NT2/D1 (cell line): ENCODE measurements at regions not wholly inside any gene's neighbourhood (a gene's known extent, or its start where the extent isn't known, plus 50 kb on each side); places are given as distances from the start of the nearest gene placed in this dataset.

Experiments
- DNase-seq: peaks from one replicate; pipeline ENCODE4 v3.0.0-alpha.2; 2011; ENCODE audit warnings: low read depth, low spot score
- H3K27me3 ChIP-seq: 2 replicates; pipeline ENCODE4 v1.6.0; 2011; ENCODE audit warnings: mild to moderate bottlenecking; ENCODE audit not compliant: insufficient read length, insufficient read depth
- H3K36me3 ChIP-seq: 2 replicates; pipeline ENCODE4 v1.6.1; 2011; ENCODE audit warnings: mild to moderate bottlenecking, low read length, mixed read lengths; ENCODE audit not compliant: insufficient read depth, insufficient read length
- H3K4me1 ChIP-seq: 2 replicates; pipeline ENCODE4 v1.5.1; 2011; ENCODE audit not compliant: insufficient read depth, insufficient read length
- H3K4me3 ChIP-seq: 2 replicates; pipeline ENCODE4 v1.5.1; 2011; ENCODE audit warnings: low read depth; ENCODE audit not compliant: insufficient read length
- H3K9ac ChIP-seq: 2 replicates; pipeline ENCODE4 v1.6.0; 2011; ENCODE audit warnings: low read depth; ENCODE audit not compliant: insufficient read length
- H3K9me3 ChIP-seq: 2 replicates; pipeline ENCODE4 v1.5.1; 2011; ENCODE audit warnings: mild to moderate bottlenecking, low read length; ENCODE audit not compliant: insufficient read depth
- SUZ12 ChIP-seq: IDR thresholded peaks from 2 replicates; pipeline ENCODE4 v1.6.1; 2011; ENCODE audit not compliant: insufficient read length, insufficient read depth; ENCODE audit errors: extremely low read depth
- YY1 ChIP-seq: IDR thresholded peaks from 2 replicates; pipeline ENCODE4 v1.6.1; 2011; ENCODE audit not compliant: insufficient read length, insufficient read depth
- ZNF274 ChIP-seq: IDR thresholded peaks from 2 replicates; pipeline ENCODE4 v1.6.1; 2011; ENCODE audit warnings: mild to moderate bottlenecking, low read depth, low read length

DNA sequence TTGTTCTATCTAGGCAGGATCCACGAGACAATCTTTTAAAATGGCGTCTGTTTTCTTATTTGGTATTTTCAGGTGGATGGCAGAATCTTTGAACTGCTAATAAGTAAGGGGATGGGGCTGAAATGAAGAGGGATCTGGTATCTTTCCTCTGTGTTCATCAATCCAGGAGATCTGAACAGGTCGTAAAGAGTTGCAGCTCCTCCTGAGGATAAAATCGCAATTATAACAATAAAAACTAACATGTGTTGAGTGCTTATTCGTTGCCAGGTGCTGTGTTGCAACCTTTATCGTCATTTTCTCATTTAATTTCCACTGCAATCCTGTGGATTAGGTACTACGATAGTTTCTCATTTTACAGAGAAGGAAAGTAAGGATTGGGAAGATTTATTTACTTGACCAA lies 134.6 kb upstream of the DPYD start:
- Histone ChIP-seq H3K4me1 (no peaks in the 10 kb centered on the region), H3K4me3 (no peak overlapping the region), H3K9ac (no peak overlapping the region), H3K27me3 (peaks cover under 1% of the 10 kb centered on the region), H3K36me3 (no peaks in the 10 kb centered on the region), H3K9me3 (no peaks in the 10 kb centered on the region)
- TF ChIP-seq ZNF274 (no peak), SUZ12 (no peak), YY1 (no peak)
- DNase-seq, result no peak

DNA sequence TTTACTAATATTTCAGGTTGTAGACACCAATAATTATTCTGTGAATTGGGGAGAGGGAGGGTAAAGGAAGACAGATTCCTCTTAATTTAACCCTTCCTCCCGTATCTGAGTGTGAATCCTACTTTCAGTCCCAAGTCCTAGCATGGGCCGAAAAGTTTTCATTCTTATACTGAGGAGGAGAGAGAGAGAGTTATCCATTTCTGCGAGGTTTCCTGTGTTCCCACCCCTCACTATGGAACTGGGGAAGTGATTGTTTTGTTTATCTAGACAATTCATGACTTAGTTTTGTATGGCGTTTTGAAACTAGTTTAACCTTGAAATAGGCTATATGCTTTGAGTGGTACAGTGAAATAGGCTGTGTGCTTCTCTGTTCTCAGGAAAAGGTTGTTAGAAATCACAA lies 134.0 kb upstream of the DPYD start:
- H3K9ac ChIP-seq, result no peak overlapping the region
- H3K4me3 ChIP-seq, result peak overlapping the region; percentile 68
- no peaks in the 10 kb centered on the region for H3K4me1 ChIP-seq
- no peaks in the 10 kb centered on the region for H3K9me3 ChIP-seq
- TF ChIP-seq YY1 (no peak), ZNF274 (no peak), SUZ12 (no peak)
- H3K27me3 ChIP-seq, result peaks cover 6% of the 10 kb centered on the region
- DNase-seq, result no peak
- no peaks in the 10 kb centered on the region for H3K36me3 ChIP-seq

DNA sequence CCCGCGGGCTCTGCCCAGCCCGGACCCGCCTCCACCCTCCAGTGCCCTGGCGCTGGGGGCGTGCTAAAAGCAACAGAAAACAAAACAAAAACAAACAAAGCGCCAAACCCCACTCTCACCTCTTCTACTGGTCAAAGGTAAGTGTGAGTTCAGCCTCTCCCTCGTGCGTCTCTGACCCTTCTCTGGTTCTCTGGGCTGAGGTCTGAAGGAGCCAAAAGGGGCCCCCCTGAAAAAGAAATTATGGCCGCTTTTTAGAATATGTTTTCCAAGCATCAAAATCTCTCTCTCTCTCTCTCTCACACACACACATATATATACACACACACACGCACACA lies 133.5 kb upstream of the DPYD start:
- H3K4me3 ChIP-seq, result peak overlapping the region; percentile 68
- H3K4me1 ChIP-seq, result no peaks in the 10 kb centered on the region
- TF ChIP-seq YY1, result no peak
- no peak for TF ChIP-seq ZNF274
- no peaks in the 10 kb centered on the region for H3K36me3 ChIP-seq
- DNase-seq, result no peak
- H3K9me3 ChIP-seq, result no peaks in the 10 kb centered on the region
- peaks cover 11% of the 10 kb centered on the region for H3K27me3 ChIP-seq
- H3K9ac ChIP-seq, result no peak overlapping the region

DNA sequence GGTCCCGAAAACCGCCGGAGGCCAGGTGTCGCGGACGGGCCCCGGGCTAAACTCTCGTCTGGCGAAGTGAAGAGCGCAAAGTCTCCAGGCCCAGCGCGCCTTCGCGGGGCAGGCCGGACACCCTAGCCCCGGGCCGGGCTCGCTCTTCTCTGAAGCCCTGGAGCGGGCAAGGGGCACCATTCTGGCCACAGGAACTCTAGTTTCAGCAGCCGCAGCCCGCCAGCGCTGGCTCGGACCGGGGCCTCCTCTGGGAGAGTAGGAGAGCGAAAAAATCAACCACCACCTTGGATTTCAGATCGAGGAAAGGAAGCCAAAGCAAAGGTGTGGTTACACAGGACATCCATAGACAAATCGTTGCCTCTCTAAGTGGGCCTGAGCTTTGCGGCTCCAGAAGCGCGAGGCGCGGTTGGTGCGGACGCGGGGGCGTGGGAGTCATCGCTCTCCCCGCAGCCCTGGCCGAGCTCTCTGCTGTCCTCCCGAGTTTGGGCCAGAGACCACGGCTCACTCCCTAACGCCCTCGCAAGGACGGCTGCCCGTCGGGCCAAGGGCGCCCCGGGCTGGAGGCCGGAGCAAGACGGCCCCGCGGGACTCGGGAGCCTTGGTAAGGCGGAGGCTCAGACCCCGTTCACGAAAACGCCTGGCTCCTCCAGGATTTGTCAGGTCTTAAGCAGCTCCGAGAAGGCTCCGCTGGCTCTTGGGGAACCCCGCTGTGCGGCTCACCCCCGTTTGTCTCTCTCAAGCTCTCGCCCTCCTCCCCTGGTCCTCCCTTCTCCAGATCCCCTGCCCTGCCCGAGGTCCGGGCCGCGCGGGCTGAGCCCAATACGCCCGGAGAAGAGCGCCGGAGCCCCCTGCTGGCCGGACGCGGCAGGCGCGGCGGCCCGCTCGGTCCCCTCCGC lies 132.9 kb upstream of the DPYD start:
- Histone ChIP-seq H3K4me1 (no peaks in the 10 kb centered on the region), H3K9ac (peak overlapping the region; percentile 92), H3K4me3 (peak overlapping the region; percentile 68), H3K27me3 (peaks cover 17% of the 10 kb centered on the region), H3K36me3 (no peaks in the 10 kb centered on the region), H3K9me3 (no peaks in the 10 kb centered on the region)
- DNase-seq, result peak; percentile 79
- TF ChIP-seq YY1, result no peak
- TF ChIP-seq SUZ12, result no peak
- no peak for TF ChIP-seq ZNF274

DNA sequence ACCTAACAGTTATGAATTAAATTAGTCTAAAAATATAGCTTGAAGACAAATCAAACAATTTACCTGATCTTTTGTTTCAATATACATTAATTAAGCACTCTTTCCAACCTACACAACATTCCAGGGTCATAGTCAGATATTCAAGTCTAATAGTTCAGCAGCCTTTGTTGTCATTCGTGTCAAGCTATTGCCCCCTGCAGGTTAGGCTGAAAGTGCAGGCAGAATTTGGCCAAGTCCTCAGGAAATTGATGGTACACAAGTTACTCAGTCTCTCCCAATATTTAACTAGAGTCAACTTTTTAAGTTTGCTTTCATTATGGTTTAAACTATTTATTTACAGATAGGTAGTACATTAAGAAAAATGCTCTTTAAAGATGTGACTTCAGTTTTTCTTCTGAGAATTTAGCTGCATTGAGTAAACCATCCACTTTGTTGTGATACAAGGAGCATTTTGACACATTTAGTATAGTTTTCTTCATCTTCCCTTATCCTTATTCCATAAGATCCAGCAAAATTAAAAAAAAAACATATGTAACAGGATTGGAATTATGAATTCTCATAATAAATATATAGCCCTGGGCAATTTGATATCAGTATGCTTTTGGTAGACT lies 130.3 kb upstream of the DPYD start:
- DNase-seq, result peak; percentile 58
- H3K9me3 ChIP-seq, result no peaks in the 10 kb centered on the region
- H3K27me3 ChIP-seq, result peaks cover 40% of the 10 kb centered on the region
- no peaks in the 10 kb centered on the region for H3K4me1 ChIP-seq
- TF ChIP-seq SUZ12 (no peak), YY1 (no peak), ZNF274 (no peak)
- H3K36me3 ChIP-seq, result no peaks in the 10 kb centered on the region
- no peak overlapping the region for H3K9ac ChIP-seq
- H3K4me3 ChIP-seq, result no peak overlapping the region

DNA sequence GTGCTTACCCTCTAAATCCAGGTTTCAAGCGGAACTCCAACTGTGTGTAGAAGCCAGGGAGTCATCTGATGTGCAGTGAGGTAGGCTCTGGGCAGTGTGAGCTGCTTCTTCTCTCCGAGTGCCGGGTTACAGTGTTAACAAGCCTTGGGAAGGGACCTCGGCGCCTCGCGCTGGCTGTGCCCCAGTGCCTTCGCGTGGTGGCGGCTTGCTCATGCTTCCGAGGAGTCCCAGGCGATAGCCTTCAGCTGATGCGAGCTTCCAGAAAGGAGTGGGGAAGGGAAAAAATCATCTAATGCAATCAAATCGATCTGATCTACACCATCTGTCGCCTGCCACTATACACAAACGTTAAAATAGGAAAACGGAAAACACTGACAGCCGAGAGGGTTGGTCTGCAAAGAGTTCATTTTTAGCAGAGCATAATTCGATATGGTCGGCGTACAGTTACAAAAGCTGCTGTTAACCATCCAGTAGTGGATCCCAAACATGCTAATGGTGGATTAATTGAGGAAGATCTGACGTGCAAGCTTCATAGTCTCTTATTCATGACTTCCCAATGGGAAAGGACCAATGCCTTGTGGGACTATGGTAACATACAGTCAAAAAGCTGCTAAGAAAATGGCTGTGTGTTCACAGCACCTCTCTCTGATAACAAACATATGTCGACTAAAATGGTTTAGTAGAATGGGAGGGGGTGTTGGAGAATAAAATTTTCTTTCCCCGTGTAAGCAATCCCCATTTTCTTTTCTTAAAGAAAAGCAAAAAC lies 128.7 kb upstream of the DPYD start:
- Histone ChIP-seq H3K36me3 (no peaks in the 10 kb centered on the region), H3K4me1 (no peaks in the 10 kb centered on the region), H3K4me3 (no peak overlapping the region), H3K9me3 (no peaks in the 10 kb centered on the region), H3K27me3 (peaks cover 55% of the 10 kb centered on the region), H3K9ac (no peak overlapping the region)
- no peak for TF ChIP-seq ZNF274
- TF ChIP-seq SUZ12, result no peak
- TF ChIP-seq YY1, result no peak
- DNase-seq, result no peak

DNA sequence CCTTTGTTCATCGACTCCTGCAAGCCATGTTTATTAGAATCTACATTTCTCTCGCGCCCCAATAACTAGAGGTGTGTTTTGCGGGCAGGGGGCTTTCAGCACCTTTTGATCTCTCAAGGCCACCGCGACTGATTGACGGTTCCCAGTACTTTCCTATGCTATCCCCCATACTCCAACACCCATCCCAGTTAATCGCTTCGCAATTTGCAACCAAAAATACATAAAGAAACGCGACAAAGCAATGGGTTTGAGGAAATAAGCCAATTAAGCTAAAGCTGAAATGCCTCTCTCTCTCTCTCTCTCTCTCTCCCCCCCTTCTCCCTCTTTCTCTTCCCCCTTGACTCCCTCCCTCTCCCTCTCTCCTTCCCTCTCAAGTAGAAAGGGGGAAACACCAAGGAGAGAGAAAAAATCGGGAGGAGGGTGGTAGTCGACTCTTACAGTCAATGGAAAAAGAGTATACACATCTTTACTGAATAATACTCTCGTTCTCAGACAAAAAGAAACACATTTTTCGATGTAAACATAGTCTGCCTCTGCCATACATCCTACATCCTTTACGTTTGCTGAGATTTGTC lies 128.0 kb upstream of the DPYD start:
- no peak overlapping the region for H3K9ac ChIP-seq
- no peaks in the 10 kb centered on the region for H3K4me1 ChIP-seq
- H3K36me3 ChIP-seq, result no peaks in the 10 kb centered on the region
- no peak overlapping the region for H3K4me3 ChIP-seq
- H3K27me3 ChIP-seq, result peaks cover 62% of the 10 kb centered on the region
- H3K9me3 ChIP-seq, result no peaks in the 10 kb centered on the region
- no peak for DNase-seq
- TF ChIP-seq ZNF274 (no peak), SUZ12 (no peak), YY1 (no peak)
